ENCODE measurements at regions not wholly inside any gene's neighbourhood (a gene's known extent, or its start where the extent isn't known, plus 50 kb on each side); places are given as distances from the start of the nearest gene placed in this dataset.

- no peak for DNase-seq
- intact Hi-C loops (cut with DNase I): no loop called here
- no peak for ATAC-seq
- TF ChIP-seq POLR2A (IDR thresholded peaks at IDR 0.05): no peak
- no peak for TF ChIP-seq CTCF (IDR thresholded peaks at IDR 0.05)
- no peak overlapping the region for H3K27ac ChIP-seq
- H3K9me3 ChIP-seq: no peaks in the 10 kb centered on the region
- peaks cover 0 to 6% (median 0%) of the 10 kb centered on the region in 9 donors for H3K27me3 ChIP-seq
- no peak overlapping the region for H3K4me3 ChIP-seq
- WGBS, 4 donors: 56 to 71% (median 67%) methylated on average over 11 to 13 of the region's 13 CpGs
- H3K36me3 ChIP-seq: no peaks in the 10 kb centered on the region
- H3K4me1 ChIP-seq: no peaks in the 10 kb centered on the region
Measured at GRCh38 chr19:28396287-28396831, 816.6 kb downstream of the UQCRFS1 start.

DNA sequence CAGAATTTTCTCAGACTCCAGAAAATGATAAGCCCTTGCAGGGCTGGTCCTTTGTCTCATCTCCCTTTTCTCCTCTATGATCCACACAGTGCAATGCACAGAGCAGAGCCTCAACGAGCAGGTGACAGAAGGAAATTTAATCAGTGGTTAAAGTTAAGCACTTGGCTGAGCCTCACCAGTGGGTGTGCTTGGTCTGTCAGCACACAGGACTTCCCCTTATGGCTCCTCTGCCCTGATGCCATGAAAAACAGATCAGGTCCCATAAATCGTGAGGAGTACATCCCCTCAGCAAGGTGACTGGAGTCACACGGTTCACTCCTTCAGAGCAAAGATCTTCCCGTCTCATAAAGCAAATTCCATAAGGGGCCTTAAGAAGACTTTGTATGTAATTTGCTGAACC, 818.2 kb downstream of the UQCRFS1 start:
- ATAC-seq (no peak), DNase-seq (no peak)
- H3K4me3 ChIP-seq: no peak overlapping the region
- no peak for TF ChIP-seq POLR2A (IDR thresholded peaks at IDR 0.05)
- no peaks in the 10 kb centered on the region for H3K9me3 ChIP-seq
- no peaks in the 10 kb centered on the region for H3K4me1 ChIP-seq
- H3K27me3 ChIP-seq: peaks cover 0 to 6% (median 0%) of the 10 kb centered on the region in 9 donors
- no peaks in the 10 kb centered on the region for H3K36me3 ChIP-seq
- WGBS, 4 donors: 17 to 35% (median 28%) methylated on average over 4 of the region's 4 CpGs
- intact Hi-C loops (cut with DNase I): no loop called here
- no peak overlapping the region for H3K27ac ChIP-seq

GRCh38 chr19:28393574-28394336, 819.2 kb downstream of the UQCRFS1 start:
- TF ChIP-seq POLR2A (IDR thresholded peaks at IDR 0.05) (no peak), CTCF (IDR thresholded peaks at IDR 0.05) (no peak)
- intact Hi-C loops (cut with DNase I): no loop called here
- Histone ChIP-seq H3K4me3 (no peak overlapping the region), H3K9me3 (no peaks in the 10 kb centered on the region), H3K27me3 (peaks cover 0 to 6% (median 0%) of the 10 kb centered on the region in 9 donors), H3K36me3 (no peaks in the 10 kb centered on the region), H3K27ac (no peak overlapping the region), H3K4me1 (no peaks in the 10 kb centered on the region)
- ATAC-seq (no peak), DNase-seq (no peak)
- WGBS, 4 donors: 13 to 29% (median 25%) methylated on average over 10 of the region's 10 CpGs

- Histone ChIP-seq H3K4me3 (no peak overlapping the region), H3K9me3 (no peaks in the 10 kb centered on the region), H3K4me1 (no peaks in the 10 kb centered on the region), H3K27me3 (peaks cover 0 to 6% (median 0%) of the 10 kb centered on the region in 9 donors), H3K27ac (no peak overlapping the region), H3K36me3 (no peaks in the 10 kb centered on the region)
- DNase-seq (no peak), ATAC-seq (no peak)
- 48 to 61% (median 53%) methylated on average over 3 of the region's 3 CpGs for WGBS, 4 donors
- TF ChIP-seq POLR2A (IDR thresholded peaks at IDR 0.05): no peak
- no peak for TF ChIP-seq CTCF (IDR thresholded peaks at IDR 0.05)
- intact Hi-C loops (cut with DNase I): no loop called here
Measured at GRCh38 chr19:28388988-28389387, 824.0 kb downstream of the UQCRFS1 start.

All from heart left ventricle (tissue), 16 donors.